ENCODE measurements at regions not wholly inside any gene's neighbourhood (a gene's known extent, or its start where the extent isn't known, plus 50 kb on each side); places are given as distances from the start of the nearest gene placed in this dataset.

- CTCF ChIA-PET, result no interaction called here
- in situ Hi-C loops (cut with MboI), result no loop called here
These were observed 85.3 kb downstream of the C3orf38 start for GRCh38 chr3:88235102-88235501.

More at GRCh38 chr3:88235102-88235501, 85.3 kb downstream of the C3orf38 start:
- H3K4me2 ChIP-seq (ENCODE audit: control insufficient read depth, insufficient read depth), result no peak overlapping the region
- 0% methylated on average over 1 of the region's 1 CpG for WGBS (ENCODE audit: insufficient coverage, insufficient replicate concordance, low lambda C conversion rate, missing lambda C conversion rate)
- no peaks in the 10 kb centered on the region for H4K20me1 ChIP-seq (ENCODE audit: control insufficient read depth, insufficient read depth)
- no peaks in the 10 kb centered on the region for H3K36me3 ChIP-seq (ENCODE audit: control insufficient read depth in 2 of 2, insufficient read depth in 2 of 2, low read length in 1 of 2)
- POLR2A ChIA-PET, result no interaction called here
- no peak overlapping the region for H2AFZ ChIP-seq (ENCODE audit: control insufficient read depth, low read depth, low read length)
- SMC1A ChIA-PET (ENCODE audit: uncharacterized antibody, unreplicated experiment), result no interaction called here
- no TSS peak for BruUV-seq (replicated peaks)
- no peak overlapping the region for H3K4me3 ChIP-seq
- no peaks in the 10 kb centered on the region for H3K79me2 ChIP-seq (ENCODE audit: control insufficient read depth, insufficient read depth, low read length)
- H3K4me1 ChIP-seq (ENCODE audit: control insufficient read depth, insufficient read depth, low read length), result no peaks in the 10 kb centered on the region
- TF ChIP-seq SMAD1 (IDR thresholded peaks at IDR 0.05; ENCODE audit: low read depth, partially characterized antibody) (no peak), ZNF207 (IDR thresholded peaks at IDR 0.05; ENCODE audit: borderline replicate concordance) (no peak), NFYA (IDR thresholded peaks at IDR 0.05; ENCODE audit: borderline replicate concordance, low read depth, low read length) (no peak), SMAD5 (IDR thresholded peaks at IDR 0.05; ENCODE audit: low read depth) (no peak), SUPT20H (IDR thresholded peaks at IDR 0.05; ENCODE audit: borderline replicate concordance, control insufficient read depth, low read depth, low read length) (no peak), FOXM1 (IDR thresholded peaks at IDR 0.05; ENCODE audit: low read depth, low read length) (no peak), FOXK2 (IDR thresholded peaks at IDR 0.05) (no peak), YY1 (IDR thresholded peaks at IDR 0.05; ENCODE audit: low read depth, low read length) (no peak), BHLHE40 (IDR thresholded peaks at IDR 0.05; ENCODE audit: borderline replicate concordance in 1 of 2, low read depth in 2 of 2, low read length in 1 of 2) (no peak), EGR1 (IDR thresholded peaks at IDR 0.05; ENCODE audit: borderline replicate concordance in 1 of 2, low read depth in 2 of 2, low read length in 2 of 2) (no peak)
- TF ChIP-seq, protein P1, sequence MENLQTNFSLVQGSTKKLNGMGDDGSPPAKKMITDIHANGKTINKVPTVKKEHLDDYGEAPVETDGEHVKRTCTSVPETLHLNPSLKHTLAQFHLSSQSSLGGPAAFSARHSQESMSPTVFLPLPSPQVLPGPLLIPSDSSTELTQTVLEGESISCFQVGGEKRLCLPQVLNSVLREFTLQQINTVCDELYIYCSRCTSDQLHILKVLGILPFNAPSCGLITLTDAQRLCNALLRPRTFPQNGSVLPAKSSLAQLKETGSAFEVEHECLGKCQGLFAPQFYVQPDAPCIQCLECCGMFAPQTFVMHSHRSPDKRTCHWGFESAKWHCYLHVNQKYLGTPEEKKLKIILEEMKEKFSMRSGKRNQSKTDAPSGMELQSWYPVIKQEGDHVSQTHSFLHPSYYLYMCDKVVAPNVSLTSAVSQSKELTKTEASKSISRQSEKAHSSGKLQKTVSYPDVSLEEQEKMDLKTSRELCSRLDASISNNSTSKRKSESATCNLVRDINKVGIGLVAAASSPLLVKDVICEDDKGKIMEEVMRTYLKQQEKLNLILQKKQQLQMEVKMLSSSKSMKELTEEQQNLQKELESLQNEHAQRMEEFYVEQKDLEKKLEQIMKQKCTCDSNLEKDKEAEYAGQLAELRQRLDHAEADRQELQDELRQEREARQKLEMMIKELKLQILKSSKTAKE (IDR thresholded peaks at IDR 0.05; ENCODE audit: low read depth, poor library complexity, severe bottlenecking), result no peak
- TF ChIP-seq, protein P2, sequence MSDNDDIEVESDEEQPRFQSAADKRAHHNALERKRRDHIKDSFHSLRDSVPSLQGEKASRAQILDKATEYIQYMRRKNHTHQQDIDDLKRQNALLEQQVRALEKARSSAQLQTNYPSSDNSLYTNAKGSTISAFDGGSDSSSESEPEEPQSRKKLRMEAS (IDR thresholded peaks at IDR 0.05; ENCODE audit: low read depth, low read length), result no peak
- TF ChIP-seq, protein P3, sequence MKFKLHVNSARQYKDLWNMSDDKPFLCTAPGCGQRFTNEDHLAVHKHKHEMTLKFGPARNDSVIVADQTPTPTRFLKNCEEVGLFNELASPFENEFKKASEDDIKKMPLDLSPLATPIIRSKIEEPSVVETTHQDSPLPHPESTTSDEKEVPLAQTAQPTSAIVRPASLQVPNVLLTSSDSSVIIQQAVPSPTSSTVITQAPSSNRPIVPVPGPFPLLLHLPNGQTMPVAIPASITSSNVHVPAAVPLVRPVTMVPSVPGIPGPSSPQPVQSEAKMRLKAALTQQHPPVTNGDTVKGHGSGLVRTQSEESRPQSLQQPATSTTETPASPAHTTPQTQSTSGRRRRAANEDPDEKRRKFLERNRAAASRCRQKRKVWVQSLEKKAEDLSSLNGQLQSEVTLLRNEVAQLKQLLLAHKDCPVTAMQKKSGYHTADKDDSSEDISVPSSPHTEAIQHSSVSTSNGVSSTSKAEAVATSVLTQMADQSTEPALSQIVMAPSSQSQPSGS (IDR thresholded peaks at IDR 0.05; ENCODE audit: low read length), result no peak
- TF ChIP-seq, protein P4, sequence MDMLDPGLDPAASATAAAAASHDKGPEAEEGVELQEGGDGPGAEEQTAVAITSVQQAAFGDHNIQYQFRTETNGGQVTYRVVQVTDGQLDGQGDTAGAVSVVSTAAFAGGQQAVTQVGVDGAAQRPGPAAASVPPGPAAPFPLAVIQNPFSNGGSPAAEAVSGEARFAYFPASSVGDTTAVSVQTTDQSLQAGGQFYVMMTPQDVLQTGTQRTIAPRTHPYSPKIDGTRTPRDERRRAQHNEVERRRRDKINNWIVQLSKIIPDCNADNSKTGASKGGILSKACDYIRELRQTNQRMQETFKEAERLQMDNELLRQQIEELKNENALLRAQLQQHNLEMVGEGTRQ (IDR thresholded peaks at IDR 0.05; ENCODE audit: borderline replicate concordance, low read depth, low read length), result no peak
- FAIRE-seq (no peak), ATAC-seq (no peak), DNase-seq (ENCODE audit: low read depth, low spot score) (no peak)
- no peaks in the 10 kb centered on the region for H3K9me3 ChIP-seq (replicated peaks; ENCODE audit: control insufficient read depth, insufficient read depth, low read length)
- no peak overlapping the region for H3K9ac ChIP-seq (ENCODE audit: control insufficient read depth, insufficient read depth, low read length)
- RAD21 ChIA-PET (ENCODE audit: unreplicated experiment), result no interaction called here
- H3K27me3 ChIP-seq (replicated peaks in 1 of 2; ENCODE audit: control insufficient read depth in 2 of 2, insufficient read depth in 2 of 2, low read length in 1 of 2), result no peaks in the 10 kb centered on the region; a peak in 1 of 4 replicates
- no peak overlapping the region for H3K27ac ChIP-seq (ENCODE audit: control insufficient read depth, insufficient read depth)
- intact Hi-C loops (cut with micrococcal nuclease; ENCODE audit: unreplicated experiment), result no loop called here

Measured in GM12878 (cell line).